DMS153 treated with DMSO at 0.1 percent for 48 hours (cell line): ENCODE measurements at regions not wholly inside any gene's neighbourhood (a gene's known extent, or its start where the extent isn't known, plus 50 kb on each side); places are given as distances from the start of the nearest gene placed in this dataset.

Source experiments
- DNase-seq: peaks from one replicate; lab custom pipeline; 2025; ENCODE audit not compliant: unreplicated experiment; lab: John Stamatoyannopoulos, UW

DNA sequence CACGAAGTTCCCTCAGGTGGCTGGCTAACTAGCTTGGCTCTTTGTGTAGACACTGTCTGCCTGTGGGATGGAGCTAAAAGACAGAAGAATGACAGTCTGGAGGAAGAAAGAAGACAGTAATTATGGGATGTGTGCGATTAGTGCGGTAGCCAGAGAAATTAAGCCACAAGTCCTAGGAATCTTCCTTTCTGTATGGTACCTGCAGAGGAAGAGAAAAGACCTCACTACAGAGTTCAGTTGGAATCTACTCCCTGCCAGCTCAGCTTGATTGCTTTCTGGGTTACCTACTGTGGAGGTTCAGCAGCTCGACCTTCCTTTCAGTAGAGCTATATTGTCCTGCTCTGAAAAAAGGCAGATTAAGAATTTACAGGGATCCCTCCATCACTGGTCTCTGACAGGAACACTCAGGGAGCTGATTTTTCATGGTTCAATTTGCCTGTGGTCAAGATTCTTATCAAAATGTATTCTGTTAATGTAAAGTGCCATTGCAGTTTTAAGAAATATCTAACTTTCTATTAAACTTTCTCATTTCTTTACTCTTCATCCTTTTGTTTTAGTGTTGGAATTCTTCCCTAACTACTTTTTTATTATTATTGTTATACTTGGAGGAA, 187.2 kb downstream of the CENPW start:
- no peak for DNase-seq

DNA sequence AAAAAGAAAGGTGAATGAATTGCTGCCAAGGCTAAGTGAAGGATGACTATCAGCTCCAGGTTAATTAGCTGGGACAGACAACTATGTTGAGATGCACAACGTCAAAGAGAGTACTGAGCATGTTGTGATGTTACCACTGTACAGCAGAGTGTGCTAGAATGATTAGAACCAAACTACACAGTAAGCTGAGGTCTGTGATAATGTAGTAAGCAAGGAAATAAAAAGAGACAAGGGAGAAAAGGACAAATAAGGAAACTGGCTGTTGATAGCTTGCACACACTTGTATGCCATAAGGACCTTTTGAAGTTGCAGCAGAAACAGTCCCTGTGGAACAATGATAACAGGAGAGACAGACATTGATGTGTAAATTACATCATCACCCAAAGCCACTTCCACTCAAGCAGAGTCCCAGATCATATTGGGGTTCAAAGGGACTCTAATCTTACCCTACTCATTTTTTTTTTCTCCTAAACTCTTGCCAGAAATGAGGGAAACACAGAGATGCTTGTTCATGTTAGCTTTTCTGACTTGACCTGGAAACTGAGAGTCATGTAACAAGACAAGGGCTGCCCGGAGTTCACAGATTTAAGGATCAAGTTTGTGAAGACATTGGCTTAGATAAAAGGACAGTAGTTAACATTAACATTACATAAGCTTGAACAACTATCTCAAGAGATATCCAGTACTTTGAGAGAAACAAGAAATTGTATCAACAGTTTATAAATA, 189.9 kb downstream of the CENPW start:
- DNase-seq, result no peak

DNA sequence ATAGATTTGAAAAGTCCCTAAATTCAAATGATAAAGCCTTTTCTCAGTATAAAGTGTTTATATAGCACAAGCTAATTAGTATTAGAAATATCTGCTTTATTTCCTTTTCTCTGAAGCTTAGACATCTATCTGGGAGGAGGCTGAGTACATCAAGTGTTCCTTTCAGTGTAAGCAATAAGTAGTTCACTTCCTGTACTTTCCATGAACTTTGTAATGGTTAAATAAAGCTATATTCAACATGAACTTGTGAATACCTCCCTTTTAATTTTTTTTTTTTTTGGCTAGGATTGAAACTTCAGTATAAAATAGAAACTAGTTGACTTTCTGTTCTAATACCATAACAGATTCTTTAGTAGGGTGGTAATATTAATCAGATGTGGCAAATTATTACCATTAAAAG, 190.9 kb downstream of the CENPW start:
- DNase-seq, result no peak

DNA sequence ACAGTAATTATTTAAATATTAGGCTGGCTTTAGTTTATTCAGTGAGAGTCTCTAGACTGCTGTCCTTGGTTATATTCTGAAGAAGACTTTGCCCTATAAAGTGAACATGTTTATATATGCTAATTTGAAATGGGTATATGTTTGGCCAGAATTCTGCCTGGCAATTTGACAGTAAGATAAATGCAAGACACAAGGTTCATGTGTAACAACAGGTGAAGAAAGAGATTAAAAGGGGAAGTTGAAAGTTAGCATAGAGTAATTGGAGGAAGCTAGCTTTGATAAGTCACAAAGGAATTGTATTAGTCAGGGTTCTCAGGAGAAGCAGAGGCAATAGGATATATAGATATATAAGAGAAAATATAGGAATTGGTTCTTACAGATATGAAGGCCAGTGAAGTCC, 191.4 kb downstream of the CENPW start:
- DNase-seq, result no peak

DNA sequence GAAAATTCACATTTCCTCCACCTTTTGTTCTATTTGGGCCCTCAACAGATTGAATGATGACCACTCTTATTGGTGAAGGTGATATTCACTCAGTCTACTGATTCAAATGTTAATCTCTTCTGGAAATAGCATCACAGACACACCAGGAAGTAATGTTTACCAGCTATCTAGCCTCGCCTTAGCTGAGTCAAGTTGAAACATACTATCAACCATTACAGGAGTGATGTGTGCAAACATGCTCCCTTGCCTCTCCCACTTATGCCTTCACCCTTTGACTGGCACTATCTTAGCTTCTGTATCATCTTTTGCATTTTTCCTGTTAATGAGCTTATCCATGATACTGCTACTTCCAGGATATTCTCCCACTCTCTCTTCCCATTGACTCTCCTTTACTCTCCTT, 191.9 kb downstream of the CENPW start:
- DNase-seq, result no peak

DNA sequence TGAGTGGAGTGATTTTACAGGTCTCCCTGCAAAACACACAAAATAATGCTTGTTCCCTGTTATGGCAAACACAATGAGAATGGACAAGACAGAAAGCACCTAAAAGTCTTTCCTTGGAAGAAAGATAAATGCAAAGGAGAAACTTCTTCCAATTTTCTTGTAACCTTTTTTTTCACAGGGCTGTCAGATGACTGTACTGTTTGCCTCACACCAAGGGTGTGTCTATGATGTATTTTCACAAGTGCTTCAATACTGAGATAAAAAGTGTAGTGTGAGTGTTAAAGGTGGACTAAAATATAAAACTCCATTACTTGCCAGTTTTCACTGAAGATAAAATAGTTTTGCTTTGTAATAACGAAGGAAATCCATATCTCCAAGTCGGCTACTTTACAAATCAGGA, 194.5 kb downstream of the CENPW start:
- DNase-seq, result no peak

DNA sequence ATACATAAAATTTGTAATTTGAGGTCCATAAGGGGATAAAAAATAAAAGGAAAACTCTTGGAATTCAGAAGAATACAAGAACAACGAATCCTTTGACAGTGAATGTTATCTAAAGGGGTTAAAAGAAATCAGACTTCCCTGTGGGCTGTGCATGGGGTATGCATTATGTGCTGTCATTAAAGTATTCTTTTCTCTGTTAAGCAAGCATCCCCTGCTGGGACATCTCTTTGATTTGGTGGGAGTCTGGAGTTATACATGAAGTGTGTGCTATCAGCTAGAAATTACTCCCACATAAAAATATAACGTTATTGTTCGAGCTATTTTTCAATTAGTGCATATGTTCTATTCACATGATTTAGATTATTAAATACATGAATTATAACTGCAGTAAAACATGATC, 195.2 kb downstream of the CENPW start:
- DNase-seq, result no peak

DNA sequence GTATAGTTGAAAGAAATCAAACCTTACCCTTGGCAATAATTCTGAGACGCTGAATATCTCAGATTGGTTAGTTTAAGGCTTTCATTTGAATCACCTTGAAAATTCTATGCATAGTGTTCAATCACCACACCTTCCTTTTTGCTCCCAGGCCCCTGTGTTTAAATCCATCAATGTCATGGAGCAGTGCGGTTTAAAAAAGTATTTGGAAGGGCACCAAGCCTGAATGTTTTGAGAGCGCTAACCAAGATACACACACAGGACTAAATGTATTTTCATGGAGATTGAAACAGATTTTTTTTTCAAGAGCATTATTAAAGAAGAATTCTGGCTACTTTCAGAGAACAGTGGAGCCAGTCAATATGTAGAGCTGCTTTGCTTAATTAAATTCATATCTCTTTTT, 195.7 kb downstream of the CENPW start:
- no peak for DNase-seq

DNA sequence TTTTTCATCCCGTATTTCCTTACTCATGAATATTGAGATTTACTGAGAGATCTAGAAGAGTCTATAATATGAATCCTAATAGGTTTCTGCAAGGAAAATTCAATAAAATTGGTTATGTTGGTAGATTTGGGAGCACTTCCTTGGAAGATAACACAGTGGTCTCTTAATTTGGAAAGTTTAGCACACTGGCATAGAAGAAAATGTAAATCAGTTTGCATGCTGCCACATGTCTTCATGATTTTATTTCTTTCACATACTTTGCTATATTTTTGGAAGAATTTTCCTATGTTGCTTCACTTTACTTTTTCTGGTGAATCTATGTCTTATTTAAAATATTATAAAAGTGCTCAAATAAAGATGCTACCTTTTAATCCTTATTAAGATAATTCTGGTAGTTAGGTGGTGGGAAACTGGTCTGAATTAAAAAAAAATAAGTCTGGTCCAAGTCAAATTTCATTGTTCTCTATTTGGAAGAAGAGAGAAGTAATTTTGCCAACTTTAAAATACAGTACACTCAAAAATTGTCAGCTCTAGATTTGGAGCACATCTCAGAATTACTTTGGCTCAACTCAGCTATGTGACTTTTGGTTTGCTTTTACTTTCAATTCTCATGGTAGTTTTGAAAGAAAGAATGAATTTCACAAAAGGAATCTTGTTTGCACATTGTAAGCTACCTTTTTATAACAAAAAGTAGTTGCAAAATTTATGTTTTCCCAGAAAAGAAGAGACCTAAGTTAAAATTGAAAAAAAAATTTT, 197.3 kb downstream of the CENPW start:
- no peak for DNase-seq

DNA sequence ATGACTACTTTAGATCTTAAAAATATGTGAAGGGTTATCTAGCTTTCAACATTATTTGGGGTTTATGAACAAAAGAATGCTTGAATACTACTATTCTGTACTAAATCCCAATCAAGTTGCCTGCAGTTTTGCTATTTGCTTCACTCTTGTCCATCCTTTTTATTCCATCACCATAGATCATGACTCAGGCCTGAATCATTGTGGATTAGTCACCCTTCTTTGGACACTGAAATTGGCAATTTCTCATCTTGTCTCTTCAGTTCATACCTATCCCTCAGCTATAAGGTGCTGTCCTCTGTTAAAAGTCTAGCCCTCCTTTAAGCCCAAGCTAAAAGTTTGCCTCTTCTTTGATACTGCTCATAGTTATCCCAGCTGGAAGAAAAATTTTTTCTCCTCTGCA, 199.1 kb downstream of the CENPW start:
- DNase-seq, result no peak

DNA sequence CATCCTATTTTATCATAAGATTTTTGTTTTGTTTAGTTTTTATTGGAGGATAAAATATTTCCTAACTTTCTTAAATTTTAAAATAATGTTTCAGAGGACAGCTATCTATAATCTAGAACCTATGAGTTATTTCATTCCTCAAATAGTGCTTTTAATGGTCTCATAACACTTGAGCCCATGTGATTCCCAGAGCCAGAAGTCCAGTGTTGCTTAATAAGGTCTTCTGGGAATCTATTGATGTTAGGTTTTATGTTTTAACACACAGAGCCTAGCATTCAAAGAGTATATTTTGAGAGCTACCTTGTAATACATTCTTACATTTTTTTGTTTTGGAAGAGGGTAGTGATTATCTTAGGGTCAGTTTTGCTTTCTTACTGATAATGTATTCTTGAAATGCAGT, 200.2 kb downstream of the CENPW start:
- DNase-seq, result no peak

DNA sequence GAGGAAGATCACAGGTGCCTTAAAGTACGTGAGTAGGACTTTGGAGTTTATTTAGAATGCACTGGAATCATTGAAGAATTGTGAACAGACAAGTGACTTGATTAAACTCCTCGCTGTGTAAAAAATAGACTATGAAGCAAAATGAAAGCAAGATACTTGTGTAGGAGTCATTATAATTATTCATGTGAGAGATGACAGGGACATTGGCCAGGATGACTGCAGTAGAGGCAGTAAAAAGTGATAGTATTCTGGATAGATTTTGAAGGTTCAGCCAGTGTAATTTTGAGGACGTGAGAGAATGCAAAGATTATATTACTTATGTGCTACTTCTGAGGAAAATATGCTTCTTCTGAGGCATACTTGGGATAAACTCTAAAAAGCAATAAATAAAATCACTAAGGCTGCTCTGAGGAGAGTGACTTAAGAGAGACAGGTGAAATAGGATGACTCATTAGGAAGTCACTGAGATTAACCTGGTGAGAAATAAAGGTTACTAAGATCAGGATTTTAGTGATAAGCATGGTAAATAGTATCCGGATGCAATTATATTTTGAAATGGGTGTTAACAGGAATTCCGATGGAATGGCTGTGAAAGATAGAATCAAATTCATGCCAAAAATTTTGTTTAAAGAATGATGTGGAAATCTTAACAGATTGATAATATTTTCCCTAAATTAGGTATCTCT, 202.0 kb downstream of the CENPW start:
- DNase-seq, result no peak

DNA sequence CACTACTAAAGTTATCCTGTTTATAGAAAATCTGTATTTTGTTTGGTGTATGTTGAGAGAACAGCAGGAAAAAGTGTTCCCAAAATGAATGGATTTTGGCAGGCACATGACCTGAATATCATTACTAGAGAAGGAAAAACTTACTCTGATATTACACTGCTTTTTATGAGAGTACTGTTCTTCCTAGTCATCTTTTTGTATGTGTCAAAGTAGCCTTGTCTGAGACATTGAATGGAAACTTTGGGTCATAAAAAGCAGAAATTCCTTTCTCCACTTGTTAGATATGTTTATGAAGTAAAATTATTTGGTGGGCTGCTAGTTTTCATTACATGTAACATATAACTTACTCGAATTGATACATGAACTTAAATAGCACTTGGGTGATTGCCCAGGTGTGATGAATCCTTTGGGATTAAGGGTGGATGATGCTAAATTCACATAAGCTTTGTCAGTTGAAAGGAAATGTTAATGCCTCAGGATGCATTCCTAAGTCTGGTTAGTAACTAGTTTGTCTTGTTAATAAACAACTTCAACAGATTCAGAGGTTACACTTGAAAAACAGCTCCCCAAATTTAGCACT, 206.7 kb downstream of the CENPW start:
- DNase-seq, result no peak

DNA sequence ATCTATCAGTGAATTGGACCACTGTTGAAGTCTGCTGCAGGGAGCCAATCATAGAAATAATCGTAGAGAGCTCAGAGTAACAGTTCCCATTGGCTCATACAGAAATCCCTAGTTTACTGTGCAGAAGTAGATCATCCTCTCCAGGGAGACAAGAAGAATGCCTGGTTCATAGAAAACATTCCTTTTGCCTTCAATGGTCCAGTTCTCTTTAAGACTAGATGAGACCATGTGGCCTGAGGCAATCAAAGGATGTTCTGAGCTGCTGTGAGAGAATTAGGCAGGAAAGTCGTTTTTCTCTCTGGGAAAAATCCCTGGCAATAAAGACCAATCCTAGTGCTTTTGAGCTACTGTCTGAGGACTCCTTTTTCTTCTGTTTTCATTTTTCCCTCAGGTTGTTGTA, 208.4 kb downstream of the CENPW start:
- no peak for DNase-seq

DNA sequence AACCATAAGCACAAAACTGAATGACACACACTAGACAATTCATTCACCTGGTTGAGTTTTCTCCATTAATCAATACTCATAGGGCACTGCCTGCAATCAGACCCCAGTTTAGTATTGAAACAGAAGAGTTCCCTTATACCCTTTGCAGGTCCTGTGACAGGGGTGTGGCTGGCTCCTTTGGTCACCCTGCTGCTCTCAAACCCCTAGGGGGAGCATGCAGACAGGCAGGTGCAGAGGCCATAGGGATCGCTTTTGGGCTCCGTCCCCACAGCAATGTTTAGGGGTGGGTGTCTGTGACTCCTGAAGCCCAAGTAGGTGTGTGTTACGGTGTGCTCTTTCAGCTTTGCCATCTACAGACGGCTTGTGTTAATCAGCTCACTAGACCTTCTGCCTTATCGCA, 210.4 kb downstream of the CENPW start:
- DNase-seq, result no peak

DNA sequence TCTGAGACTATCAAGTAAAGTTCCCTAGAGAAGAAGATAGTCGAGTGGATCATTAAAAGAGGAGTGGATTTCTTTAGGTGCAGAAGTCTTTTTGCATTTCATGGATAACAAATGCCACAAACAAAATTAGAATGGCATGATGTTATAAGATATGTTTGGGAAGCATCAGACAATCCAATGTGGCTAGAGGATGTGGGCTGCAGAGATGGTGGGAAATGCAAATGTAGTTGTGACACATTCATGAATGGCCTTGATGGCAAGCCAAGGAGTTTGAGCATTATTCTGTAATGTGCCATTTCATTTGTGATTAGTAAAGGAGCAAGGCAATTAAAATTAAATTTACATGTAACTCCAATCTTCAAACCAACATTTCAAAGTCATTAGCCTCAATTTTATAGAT, 211.9 kb downstream of the CENPW start:
- no peak for DNase-seq

DNA sequence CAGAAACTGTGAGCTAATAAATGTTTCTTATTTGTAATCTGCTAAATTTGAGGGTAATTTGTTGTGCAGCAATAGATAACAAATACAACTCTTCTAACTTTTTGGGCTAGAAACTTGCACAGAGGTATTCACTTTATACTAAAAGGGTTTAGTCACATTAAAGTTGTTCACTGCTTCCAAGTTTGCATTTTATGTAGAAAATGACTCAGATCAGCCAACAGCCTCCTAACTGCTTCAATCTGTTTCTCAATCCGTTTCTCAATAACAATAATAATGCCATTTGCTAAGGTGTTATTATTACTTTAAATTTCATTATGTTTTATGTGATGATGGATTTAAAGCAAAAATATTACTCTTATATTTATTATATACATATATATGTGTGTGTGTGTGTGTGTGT, 213.9 kb downstream of the CENPW start:
- DNase-seq, result no peak

DNA sequence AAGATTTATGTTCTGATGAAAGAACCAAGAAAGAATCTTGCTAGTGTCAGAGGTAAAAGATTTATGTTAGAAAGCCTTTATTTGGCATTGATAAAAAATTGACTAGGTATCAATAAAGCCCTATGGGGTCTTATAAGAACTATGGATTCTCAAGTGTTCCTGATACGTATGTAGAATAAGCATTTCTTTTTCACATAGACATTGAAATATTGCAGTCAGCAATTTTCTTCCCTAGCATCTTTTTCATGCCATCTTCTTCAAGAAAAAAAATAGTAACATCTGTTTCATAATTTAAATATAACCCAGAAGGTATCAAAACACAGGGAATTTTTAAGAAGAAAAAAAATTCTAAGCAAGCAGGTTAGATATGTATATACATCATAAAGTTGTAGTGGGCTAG, 230.6 kb downstream of the CENPW start:
- DNase-seq, result no peak

DNA sequence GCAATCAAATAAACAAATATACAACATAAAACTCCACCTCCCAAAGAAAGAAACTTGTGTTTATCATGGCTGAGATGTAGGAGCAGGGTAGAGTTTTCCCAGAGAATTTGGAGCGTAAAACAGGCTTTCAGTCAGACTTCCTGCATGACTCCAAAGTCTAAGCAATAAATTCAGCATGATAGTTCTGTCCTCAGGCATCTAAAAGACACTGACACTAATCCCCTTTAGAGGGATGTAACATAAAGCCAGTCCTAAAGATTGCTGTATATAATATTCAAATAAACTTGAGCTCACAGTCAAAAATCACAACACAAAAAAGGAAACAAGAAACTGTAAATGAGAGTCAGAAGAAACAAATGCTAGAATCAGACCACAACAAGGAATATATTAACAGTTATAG, 234.4 kb downstream of the CENPW start:
- DNase-seq, result no peak

DNA sequence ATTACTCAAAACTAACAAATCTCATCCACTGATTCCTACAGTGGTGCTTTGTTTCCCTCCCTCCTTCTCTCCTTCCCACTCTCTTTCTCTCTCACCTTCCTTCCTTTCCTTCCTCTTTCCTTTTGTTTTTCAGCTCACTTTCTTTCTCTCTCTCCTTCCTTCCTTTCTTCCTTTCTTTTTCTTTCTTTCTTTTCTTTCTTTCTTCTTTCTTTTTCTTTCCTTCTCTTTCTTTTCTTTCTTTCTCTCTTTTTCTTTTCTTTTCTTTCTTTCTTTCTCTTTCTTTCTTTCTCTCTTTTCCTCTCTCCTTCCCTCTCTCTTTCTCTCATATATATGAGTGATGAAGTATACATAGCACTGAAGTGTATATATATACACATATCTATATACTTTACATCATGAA, 241.4 kb downstream of the CENPW start:
- DNase-seq, result no peak

DNA sequence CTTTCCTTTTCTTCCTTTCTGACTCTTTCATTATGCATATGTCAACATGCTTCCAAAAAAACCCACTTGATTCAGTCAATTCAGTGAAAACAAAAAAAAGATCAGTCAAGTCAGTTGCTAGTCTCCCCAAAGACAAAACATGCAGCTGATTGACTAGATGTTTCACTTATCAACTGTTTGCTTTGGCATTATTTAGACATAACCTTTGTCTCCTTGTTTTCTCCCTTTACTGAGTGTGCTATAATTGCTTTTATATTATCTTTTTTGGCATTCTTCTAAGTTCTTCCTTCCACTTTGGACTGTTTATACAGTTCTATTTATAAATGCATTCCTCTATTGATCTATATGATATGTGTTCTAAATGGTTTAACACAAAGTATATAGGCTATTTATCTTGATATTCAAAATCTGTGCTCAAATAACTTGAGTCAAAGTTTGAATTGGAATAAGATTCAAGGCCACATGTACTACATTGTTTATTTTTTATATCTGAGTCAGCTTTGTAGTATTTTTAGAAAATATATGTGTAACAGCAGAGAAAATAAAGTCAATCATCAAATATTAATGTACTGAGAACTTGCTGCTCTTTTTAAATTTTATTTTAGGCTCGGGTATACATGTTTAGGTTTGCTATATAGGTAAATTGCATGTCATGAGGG, 260.5 kb downstream of the CENPW start:
- no peak for DNase-seq
